ENCODE measurements at regions not wholly inside any gene's neighbourhood (a gene's known extent, or its start where the extent isn't known, plus 50 kb on each side); places are given as distances from the start of the nearest gene placed in this dataset.
"Not testable (repeated sequence)": the region's sequence is repeated elsewhere in the genome, so short reads cannot be mapped to it uniquely, and the experiment has no call there.

GRCh38 chr13:28607187-28607955 is 51.6 kb upstream of the POMP start:
- peaks cover 15% of the 10 kb centered on the region for H3K4me1 Mint-ChIP-seq
- TF ChIP-seq CTCF (conservative IDR thresholded peaks at IDR 0.05): no peak
- Histone ChIP-seq H3K9ac (ENCODE audit: extremely low read depth, low read length, poor library complexity, severe bottlenecking) (no peak overlapping the region), H3K27me3 (ENCODE audit: control insufficient read depth, insufficient read depth, low read length, poor library complexity, severe bottlenecking) (no peaks in the 10 kb centered on the region), H3K27ac (ENCODE audit: low read depth, low read length) (no peak overlapping the region), H3K9me3 (ENCODE audit: control insufficient read depth, low read length) (no peaks in the 10 kb centered on the region), H3K36me3 (ENCODE audit: control insufficient read depth, insufficient read depth, low read length) (no peaks in the 10 kb centered on the region), H3K4me3 (ENCODE audit: low read length) (no peak overlapping the region), H3K4me1 (ENCODE audit: control insufficient read depth, insufficient read depth, low read length) (peaks cover 5% of the 10 kb centered on the region)
- H3K36me3 Mint-ChIP-seq (ENCODE audit: low read depth): no peaks in the 10 kb centered on the region
- no peak overlapping the region for H3K4me3 Mint-ChIP-seq
- H3K9me3 Mint-ChIP-seq: no peaks in the 10 kb centered on the region
- 92 to 96% methylated on average over 4 to 8 of the region's 8 CpGs for WGBS, 2 experiments (ENCODE audit: insufficient coverage in 1 of 2, insufficient read length in 1 of 2)
- no peak for DNase-seq
- H3K27me3 Mint-ChIP-seq (ENCODE audit: insufficient read depth): no peaks in the 10 kb centered on the region
- H3K27ac Mint-ChIP-seq: no peak overlapping the region

- TF ChIP-seq CTCF (conservative IDR thresholded peaks at IDR 0.05): no peak
- no peaks in the 10 kb centered on the region for H3K27me3 Mint-ChIP-seq (ENCODE audit: insufficient read depth)
- Histone ChIP-seq H3K4me3 (ENCODE audit: low read length) (no peak overlapping the region), H3K9me3 (ENCODE audit: control insufficient read depth, low read length) (no peaks in the 10 kb centered on the region), H3K9ac (ENCODE audit: extremely low read depth, low read length, poor library complexity, severe bottlenecking) (no peak overlapping the region), H3K4me1 (ENCODE audit: control insufficient read depth, insufficient read depth, low read length) (no peaks in the 10 kb centered on the region), H3K36me3 (ENCODE audit: control insufficient read depth, insufficient read depth, low read length) (no peaks in the 10 kb centered on the region), H3K27me3 (ENCODE audit: control insufficient read depth, insufficient read depth, low read length, poor library complexity, severe bottlenecking) (no peaks in the 10 kb centered on the region), H3K27ac (ENCODE audit: low read depth, low read length) (no peak overlapping the region)
- peaks cover 7% of the 10 kb centered on the region for H3K4me1 Mint-ChIP-seq
- no peaks in the 10 kb centered on the region for H3K36me3 Mint-ChIP-seq (ENCODE audit: low read depth)
- H3K27ac Mint-ChIP-seq: no peak overlapping the region
- no peak overlapping the region for H3K4me3 Mint-ChIP-seq
- DNase-seq: no peak
- no peaks in the 10 kb centered on the region for H3K9me3 Mint-ChIP-seq
- 82 to 83% methylated on average over 2 to 5 of the region's 5 CpGs for WGBS, 2 experiments (ENCODE audit: insufficient coverage in 1 of 2, insufficient read length in 1 of 2)
Observed at GRCh38 chr13:28606466-28606865, 52.5 kb upstream of the POMP start.

GRCh38 chr13:28605147-28605546 is 53.8 kb upstream of the POMP start:
- not testable (repeated sequence) for H3K27me3 Mint-ChIP-seq (ENCODE audit: insufficient read depth); H3K36me3 ChIP-seq (ENCODE audit: control insufficient read depth, insufficient read depth, low read length); H3K4me3 ChIP-seq (ENCODE audit: low read length); H3K9me3 Mint-ChIP-seq; DNase-seq; H3K4me3 Mint-ChIP-seq; H3K36me3 Mint-ChIP-seq (ENCODE audit: low read depth); H3K9ac ChIP-seq (ENCODE audit: extremely low read depth, low read length, poor library complexity, severe bottlenecking); H3K27me3 ChIP-seq (ENCODE audit: control insufficient read depth, insufficient read depth, low read length, poor library complexity, severe bottlenecking); H3K4me1 ChIP-seq (ENCODE audit: control insufficient read depth, insufficient read depth, low read length); H3K4me1 Mint-ChIP-seq; H3K9me3 ChIP-seq (ENCODE audit: control insufficient read depth, low read length); H3K27ac ChIP-seq (ENCODE audit: low read depth, low read length); H3K27ac Mint-ChIP-seq
- 88% methylated on average over 1 of the region's 3 CpGs; no CpG with 5 or more reads in 1 of the 2 experiments for WGBS, 2 experiments (ENCODE audit: insufficient coverage in 1 of 2, insufficient read length in 1 of 2)

All from endodermal cell (in vitro differentiated cells).